Fibroblast of mammary gland (primary cell): ENCODE measurements at regions not wholly inside any gene's neighbourhood (a gene's known extent, or its start where the extent isn't known, plus 50 kb on each side); places are given as distances from the start of the nearest gene placed in this dataset.

Source experiments
- DNase-seq: peaks from one replicate; pipeline ENCODE4 v3.0.0-alpha.2; 2010; ENCODE audit warnings: low read depth
- H3K4me3 ChIP-seq: 2 replicates; pipeline ENCODE4 v1.5.1; 2011; ENCODE audit warnings: low read depth, mild to moderate bottlenecking, low read length, moderate library complexity; ENCODE audit not compliant: control insufficient read depth
- CTCF ChIP-seq: conservative IDR thresholded peaks from 2 replicates; pipeline ENCODE4 v1.5.1; 2011; ENCODE audit warnings: low read depth, low read length, inconsistent platforms; ENCODE audit not compliant: control insufficient read depth, insufficient read depth

- TF ChIP-seq CTCF, result no peak
- no peak for DNase-seq
- no peak overlapping the region for H3K4me3 ChIP-seq
These were observed 370.4 kb upstream of the HSF2 start for GRCh38 chr6:122028933-122029522.

DNA sequence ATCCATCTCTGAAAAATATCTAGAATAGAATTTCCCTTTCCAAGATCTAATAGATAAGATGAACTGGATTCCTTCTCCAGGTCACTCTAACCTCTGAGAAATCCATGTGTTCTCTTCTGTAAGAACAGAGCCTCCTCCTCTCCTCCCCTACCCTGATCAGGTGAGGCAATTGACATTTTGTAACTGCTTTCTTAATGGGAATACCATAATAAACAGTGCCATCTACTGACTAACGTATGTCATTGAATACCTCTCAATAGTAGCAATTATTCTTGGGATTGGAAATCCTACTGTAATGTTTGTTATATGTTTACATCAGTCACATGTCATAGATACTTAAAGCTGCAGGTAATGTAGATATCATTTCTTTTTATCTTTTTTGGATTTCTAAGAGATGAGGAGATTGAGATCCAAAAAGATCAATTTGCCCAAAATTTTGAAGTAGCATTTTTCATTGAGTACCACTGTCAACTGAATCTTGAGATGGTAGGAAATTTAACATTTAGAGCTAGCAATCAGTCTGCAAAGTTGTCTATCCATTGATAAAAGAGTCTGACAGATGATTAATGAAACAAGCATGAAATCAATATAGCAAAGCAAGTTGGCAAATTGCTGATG is 365.8 kb upstream of the HSF2 start:
- peak; percentile 71 for DNase-seq
- TF ChIP-seq CTCF, result peak; percentile 64

GRCh38 chr6:122035173-122035572 is 364.3 kb upstream of the HSF2 start:
- peak; percentile 2 for DNase-seq
- no peak overlapping the region for H3K4me3 ChIP-seq
- no peak for TF ChIP-seq CTCF

More for the DNA sequence above, 365.8 kb upstream of the HSF2 start:
- H3K4me3 ChIP-seq, result no peak overlapping the region

DNA sequence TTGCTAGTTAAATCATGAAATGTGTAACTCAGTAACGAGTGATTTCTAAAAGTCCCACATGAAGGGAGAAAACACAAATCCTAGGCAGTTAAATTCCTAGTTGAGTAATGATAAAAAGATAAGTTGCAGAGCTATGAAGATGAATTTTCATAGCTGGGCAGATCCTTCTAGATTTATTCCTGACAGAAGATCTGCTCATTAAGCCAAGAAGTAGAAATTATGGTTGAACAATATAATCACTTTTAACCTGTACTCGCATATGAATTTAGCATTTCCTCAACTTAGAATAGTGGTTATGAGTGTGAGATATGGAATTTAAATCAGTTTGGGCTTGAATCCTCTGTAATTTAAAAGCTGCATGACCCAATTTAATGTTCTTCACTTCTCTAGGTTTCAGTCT is 359.2 kb upstream of the HSF2 start:
- no peak for TF ChIP-seq CTCF
- no peak for DNase-seq
- no peak overlapping the region for H3K4me3 ChIP-seq

GRCh38 chr6:122042380-122042779 is 357.1 kb upstream of the HSF2 start:
- no peak overlapping the region for H3K4me3 ChIP-seq
- no peak for DNase-seq
- TF ChIP-seq CTCF, result no peak

DNA sequence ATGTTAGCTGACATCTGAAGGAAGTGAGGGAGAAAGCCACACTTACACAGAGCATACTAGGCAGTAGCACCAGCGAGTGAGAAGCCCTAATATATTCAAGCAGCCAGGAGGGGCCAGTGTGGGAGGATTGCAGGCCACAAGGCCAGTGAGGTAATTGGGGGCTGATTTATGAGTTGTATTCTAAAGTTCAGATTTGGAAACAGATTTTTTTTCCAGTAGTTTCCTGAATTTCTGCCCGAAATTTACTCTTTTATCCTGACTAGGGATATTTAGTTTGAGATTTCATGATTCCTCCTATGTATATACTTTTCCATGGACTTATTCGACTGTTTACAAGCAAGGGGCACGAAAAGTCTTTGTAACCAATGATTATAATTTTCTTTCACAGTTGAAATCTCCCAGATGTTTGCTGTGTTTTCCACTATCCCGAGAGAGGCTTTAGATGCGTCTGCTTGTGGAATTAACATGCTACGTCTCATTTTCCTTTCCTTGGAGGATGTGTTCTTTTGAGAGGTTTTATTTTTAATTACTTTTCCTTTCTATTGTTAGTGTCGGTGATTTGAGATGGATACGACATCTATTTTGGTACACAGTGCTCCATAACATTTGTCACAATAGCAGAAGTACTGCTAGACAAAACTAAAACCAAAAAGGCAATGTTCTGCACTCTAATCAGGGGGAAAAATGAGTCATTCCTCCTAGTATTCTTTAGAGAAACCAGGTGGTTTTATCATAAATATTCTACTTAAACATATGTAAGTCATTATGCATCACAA is 356.3 kb upstream of the HSF2 start:
- H3K4me3 ChIP-seq, result no peak overlapping the region
- TF ChIP-seq CTCF, result no peak
- DNase-seq, result peak; percentile 64
